HG03103 (cell line): ENCODE measurements at regions not wholly inside any gene's neighbourhood (a gene's known extent, or its start where the extent isn't known, plus 50 kb on each side); places are given as distances from the start of the nearest gene placed in this dataset.

ENCODE experiments used
- ATAC-seq: cut with Tn5 transposase; IDR thresholded peaks from one replicate; pipeline ENCODE4 v1.9.1; 2021; ENCODE audit warnings: low read depth; ENCODE audit not compliant: unreplicated experiment

- no peak for ATAC-seq
Observed at GRCh38 chr2:2758793-2759367, 427.8 kb upstream of the MYT1L start.

DNA sequence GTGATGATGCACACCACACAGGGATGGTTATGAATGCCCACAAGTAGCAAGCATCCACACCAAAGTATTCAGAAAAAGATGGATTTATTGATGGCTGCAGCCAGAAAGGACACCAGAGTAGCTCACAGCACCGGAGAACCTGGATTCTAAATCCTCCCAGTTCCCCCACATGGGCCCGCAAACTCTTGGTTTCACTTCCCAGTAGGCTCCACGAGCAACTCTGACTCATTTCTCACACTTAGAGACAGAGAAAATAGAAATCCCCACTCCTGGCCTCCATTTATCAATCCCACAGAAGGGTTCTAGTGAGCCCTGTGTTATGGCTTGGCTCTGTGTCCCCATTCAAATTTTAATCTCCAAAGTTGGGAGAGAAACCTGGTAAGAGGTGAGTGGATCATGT, 426.7 kb upstream of the MYT1L start:
- peak; percentile 88 for ATAC-seq

DNA sequence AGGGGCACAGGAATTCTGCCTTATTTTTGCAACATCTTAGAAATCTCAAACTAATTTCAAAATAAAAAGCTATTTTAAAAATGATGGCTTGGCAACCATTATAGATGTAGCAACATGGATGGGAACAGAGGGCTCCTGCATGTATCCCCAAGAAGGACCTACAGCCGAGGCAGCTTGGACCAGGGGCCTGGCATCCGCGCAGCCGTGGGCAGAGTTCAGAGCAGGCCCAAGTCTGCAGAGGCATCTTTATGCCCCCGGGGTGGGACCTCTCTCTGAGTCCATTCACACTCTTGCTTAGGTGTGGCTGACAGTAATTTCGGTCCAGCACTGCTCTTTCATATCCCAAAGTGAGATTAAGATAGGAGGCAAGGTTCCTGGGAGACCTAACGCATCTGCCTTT, 425.8 kb upstream of the MYT1L start:
- ATAC-seq = no peak

DNA sequence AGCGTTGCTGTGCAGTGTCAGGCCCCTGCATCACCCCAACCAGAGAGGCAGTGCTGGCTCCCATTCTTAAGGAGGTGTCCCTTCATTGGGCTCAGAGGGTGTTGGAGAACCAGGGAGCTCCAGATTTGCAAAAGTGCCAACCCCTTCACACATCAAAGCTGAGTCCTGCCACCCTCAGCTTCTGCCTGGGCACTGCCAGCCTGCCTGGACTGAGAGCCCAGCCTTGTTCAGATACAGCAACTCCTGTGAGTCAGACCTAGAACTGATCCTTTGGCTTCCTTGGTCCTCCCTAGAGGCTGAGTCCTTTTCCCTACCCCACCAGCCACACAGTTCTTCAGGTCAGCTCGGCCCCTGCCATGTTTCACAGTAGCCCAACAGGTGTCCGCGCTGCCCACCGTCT, 424.9 kb upstream of the MYT1L start:
- ATAC-seq = no peak

DNA sequence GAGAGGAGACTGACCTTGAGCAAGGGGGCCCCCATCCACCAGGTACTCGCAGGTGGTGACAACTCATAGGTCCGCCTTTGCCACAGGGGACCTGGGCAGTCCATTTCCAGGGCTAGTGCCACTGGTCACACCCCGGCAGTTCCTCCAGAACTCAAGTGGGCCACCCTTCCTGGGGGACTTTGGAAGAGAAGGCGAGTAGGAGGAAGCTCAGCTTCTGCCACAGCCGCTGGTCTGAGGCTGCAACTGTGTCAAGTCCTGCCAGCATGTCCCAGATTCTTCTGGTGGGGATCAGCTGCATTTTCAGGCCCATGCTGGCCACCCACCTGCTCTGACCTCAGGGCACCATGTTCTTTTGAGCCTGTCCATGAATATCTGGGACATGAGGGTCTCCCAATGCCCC, 423.9 kb upstream of the MYT1L start:
- ATAC-seq = no peak

DNA sequence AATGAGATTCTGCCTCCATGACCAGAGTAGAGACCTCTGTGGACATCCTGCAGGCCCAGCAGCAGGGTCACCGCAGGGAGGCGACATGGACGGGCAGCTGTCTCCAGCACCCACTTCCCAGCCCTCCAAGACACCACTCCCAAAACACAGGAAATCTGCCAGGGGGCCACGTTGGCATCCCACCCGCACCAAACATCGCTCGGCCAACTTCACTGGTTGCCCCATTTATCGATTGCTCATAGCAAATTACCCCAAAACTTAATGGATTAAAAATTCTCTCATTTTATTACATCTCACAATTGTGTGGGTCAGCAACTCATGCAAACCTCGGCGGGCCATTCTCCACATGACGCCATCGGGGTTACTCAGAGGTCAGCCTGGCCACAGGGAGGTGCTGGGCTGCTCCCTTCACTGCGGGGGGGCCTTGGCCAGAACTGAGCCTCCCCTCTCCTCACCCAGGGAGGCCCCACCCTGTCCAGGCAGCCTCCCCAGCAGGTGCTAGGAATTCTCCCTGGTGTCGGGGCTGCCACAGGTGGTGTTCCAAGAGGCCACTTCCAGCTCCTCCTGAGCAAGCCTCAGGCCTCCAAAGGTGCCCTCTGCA, 420.7 kb upstream of the MYT1L start:
- no peak for ATAC-seq

- no peak for ATAC-seq
Observed at GRCh38 chr2:2750867-2751714, 420.0 kb upstream of the MYT1L start.

DNA sequence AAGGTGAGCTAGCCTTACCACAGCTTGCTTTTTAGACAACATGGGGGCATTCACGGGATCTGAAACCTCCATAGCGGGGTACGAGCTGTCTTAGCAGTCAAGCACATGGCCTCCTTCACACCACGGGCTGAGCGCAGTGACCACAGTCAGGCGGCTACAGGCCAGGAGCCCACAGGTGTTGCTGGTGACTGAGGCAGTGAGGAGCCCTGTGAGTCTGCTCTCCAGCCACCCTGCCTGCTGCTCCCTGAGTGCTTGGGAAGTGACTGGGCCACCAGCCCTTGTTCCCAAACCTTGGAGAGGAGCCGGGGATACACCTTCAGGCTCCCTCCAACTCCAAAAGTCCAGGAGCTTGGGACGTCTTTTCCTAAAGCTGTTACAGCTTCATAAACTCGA, 418.1 kb upstream of the MYT1L start:
- no peak for ATAC-seq

GRCh38 chr2:2748399-2749205, 417.5 kb upstream of the MYT1L start:
- no peak for ATAC-seq

- no peak for ATAC-seq
Observed at GRCh38 chr2:2747797-2748301, 416.8 kb upstream of the MYT1L start.

- ATAC-seq = no peak
Observed at GRCh38 chr2:2746731-2747130, 415.7 kb upstream of the MYT1L start.

DNA sequence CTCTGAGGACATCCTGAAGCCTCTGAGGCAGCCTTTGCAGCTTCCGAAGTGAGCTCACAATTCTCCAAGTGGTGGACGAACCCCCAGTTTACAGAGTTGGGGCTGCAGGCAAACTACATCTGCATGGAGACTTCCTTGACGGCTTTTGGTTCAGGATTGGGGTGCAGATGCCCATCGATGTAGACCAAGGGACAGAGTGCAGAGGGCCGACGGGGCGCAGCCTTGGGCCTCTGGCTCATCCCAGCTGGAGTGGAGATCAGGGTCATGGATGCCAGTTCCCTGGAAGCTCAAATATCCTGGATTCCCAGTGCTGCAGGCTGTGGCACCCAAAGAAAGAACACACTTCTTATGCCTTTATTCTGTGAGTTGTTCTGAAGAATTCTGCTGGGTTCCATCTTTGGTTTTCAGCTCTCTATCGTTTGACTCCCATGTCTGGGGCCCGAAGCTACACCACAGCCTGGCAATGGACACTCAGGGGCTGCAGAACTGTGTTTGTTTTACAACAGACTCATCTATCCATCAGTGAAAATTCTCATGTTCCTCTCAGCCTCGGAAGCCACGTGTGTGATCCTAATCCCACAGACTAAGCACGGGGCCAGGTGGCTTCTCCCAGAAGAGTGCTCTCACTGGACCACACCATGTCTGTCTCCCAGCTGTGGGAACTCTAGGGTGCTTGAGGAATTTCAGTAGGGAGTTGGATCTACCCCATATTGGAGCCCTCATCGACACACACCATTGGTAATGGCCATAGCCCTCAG, 414.1 kb upstream of the MYT1L start:
- no peak for ATAC-seq

GRCh38 chr2:2744107-2744506, 413.0 kb upstream of the MYT1L start:
- no peak for ATAC-seq

DNA sequence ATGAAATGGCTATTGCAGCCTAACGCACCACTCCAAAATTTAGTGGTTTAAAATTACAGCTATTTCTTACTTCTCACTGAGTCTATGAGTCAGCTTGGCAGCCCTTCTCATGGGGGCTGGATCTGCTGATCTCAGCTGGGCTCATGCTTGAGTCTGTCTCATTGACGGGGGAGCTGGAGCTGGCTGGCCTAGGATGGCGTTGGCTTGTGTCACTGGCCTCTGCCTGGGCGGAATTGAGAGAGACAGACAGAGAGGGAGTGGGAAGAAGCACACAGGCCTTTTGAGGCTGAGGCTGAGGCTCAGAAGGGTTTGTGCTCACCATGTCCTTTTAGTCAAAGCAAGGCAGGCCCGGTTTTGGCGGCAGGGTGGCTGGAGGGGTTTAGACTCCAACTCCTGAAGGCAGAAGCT, 412.1 kb upstream of the MYT1L start:
- ATAC-seq = no peak

GRCh38 chr2:2742726-2743125, 411.7 kb upstream of the MYT1L start:
- no peak for ATAC-seq

GRCh38 chr2:2740238-2740775, 409.2 kb upstream of the MYT1L start:
- ATAC-seq = no peak

- no peak for ATAC-seq
Observed at GRCh38 chr2:2739231-2739795, 408.2 kb upstream of the MYT1L start.

GRCh38 chr2:2738684-2739083, 407.6 kb upstream of the MYT1L start:
- no peak for ATAC-seq

DNA sequence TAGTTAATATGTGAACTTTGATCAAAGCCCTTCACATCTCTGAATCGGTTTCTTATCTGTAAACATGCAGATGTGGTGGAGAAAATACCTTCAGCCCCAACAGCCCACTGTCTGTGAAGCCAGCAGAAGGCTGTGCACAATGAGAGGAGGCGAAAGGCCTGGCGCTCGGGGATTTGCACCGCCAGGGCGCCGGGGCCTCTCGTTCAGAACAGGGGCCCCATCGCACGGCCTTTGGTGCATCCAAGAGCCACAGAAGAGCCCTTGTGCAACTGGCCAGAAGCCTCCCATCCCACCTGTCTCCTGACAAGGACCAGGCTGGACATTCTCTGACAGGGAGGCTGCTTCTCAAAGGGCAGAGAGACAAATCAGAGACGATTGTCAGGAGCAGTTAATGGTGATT, 407.2 kb upstream of the MYT1L start:
- no peak for ATAC-seq

DNA sequence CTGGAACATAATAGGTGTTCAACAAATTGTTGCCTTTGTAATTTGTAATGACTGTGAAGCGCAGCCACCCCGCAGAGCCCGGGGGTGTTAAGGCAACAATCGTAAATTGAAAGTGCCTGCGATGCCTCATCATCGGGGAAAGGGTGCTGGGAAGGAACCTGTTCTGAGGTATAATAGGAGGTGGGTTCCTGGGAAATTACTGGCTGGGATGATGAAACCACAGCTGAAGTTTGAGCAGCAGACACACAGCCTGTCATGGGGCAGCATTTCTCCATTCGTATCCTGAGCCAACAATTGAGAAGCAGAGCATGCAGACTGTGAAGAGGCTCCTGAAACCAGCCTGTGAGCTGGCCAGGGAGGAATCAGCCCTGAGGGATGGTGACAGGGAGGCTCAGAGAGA, 404.0 kb upstream of the MYT1L start:
- ATAC-seq = no peak
